Neuronal stem cell (in vitro differentiated cells): ENCODE measurements at regions not wholly inside any gene's neighbourhood (a gene's known extent, or its start where the extent isn't known, plus 50 kb on each side); places are given as distances from the start of the nearest gene placed in this dataset.

Experiments
- DNase-seq: peaks from one replicate; pipeline ENCODE4 v3.0.0-alpha.2; 2013; ENCODE audit warnings: low spot score
- H2AFZ ChIP-seq: one replicate; pipeline ENCODE4 v1.6.1; 2013; ENCODE audit warnings: mild to moderate bottlenecking, low read length, inconsistent platforms
- H2AK5ac ChIP-seq: 2 replicates; pipeline ENCODE4 v1.6.1; 2013; ENCODE audit warnings: low read depth, mild to moderate bottlenecking, inconsistent platforms, low read length, moderate library complexity, mixed read lengths
- H2BK120ac ChIP-seq: 2 replicates; pipeline ENCODE4 v1.6.1; 2013; ENCODE audit warnings: low read depth, mild to moderate bottlenecking, inconsistent platforms, low read length, moderate library complexity, mixed read lengths
- H2BK12ac ChIP-seq: one replicate; pipeline ENCODE4 v1.6.1; 2013; ENCODE audit warnings: low read length, inconsistent platforms
- H2BK15ac ChIP-seq: 2 replicates; pipeline ENCODE4 v1.6.1; 2013; ENCODE audit warnings: mild to moderate bottlenecking, low read length, inconsistent platforms, mixed read lengths
- H2BK5ac ChIP-seq: one replicate; pipeline ENCODE4 v1.6.1; 2013; ENCODE audit warnings: inconsistent platforms, mild to moderate bottlenecking, low read length, moderate library complexity
- H3K14ac ChIP-seq: one replicate; pipeline ENCODE4 v1.6.1; 2013; ENCODE audit warnings: low read length, inconsistent platforms
- H3K18ac ChIP-seq: 2 replicates; pipeline ENCODE4 v1.6.1; 2013; ENCODE audit warnings: low read length, inconsistent platforms
- H3K23ac ChIP-seq: 2 replicates; pipeline ENCODE4 v1.6.1; 2013; ENCODE audit warnings: low read depth, mild to moderate bottlenecking, mixed read lengths, low read length, inconsistent platforms; ENCODE audit not compliant: poor library complexity
- H3K27ac ChIP-seq: replicated peaks from 3 replicates; pipeline ENCODE4 v1.5.1; 2013; ENCODE audit warnings: low read length, inconsistent platforms
- H3K27me3 ChIP-seq, 3 experiments: 2 replicates each; pipeline ENCODE4 v1.6.1; 2013; ENCODE audit warnings: low read length in 3 of 3, mild to moderate bottlenecking in 2 of 3, inconsistent platforms in 1 of 3, low read depth in 1 of 3, mixed read lengths in 1 of 3, moderate library complexity in 1 of 3; ENCODE audit not compliant: control insufficient read depth in 3 of 3, insufficient read depth in 3 of 3
- H3K36me3 ChIP-seq, 2 donors: replicated peaks in 1 of 2; 2 replicates each; pipeline ENCODE4 v1.6.1; 2013; ENCODE audit warnings: low read length in 2 of 2; ENCODE audit not compliant: control insufficient read depth in 2 of 2, insufficient read depth in 2 of 2
- H3K4ac ChIP-seq: 2 replicates; pipeline ENCODE4 v1.6.1; 2013; ENCODE audit warnings: inconsistent platforms, mild to moderate bottlenecking, low read length, moderate library complexity
- H3K4me1 ChIP-seq, 2 donors: 1 replicate in 1 of 2; 2 replicates in 1 of 2; pipeline ENCODE4 v1.6.1; 2013; ENCODE audit warnings: low read length in 2 of 2, low read depth in 1 of 2; ENCODE audit not compliant: control insufficient read depth in 2 of 2, insufficient read depth in 1 of 2
- H3K4me2 ChIP-seq: one replicate; pipeline ENCODE4 v1.6.1; 2013; ENCODE audit warnings: mild to moderate bottlenecking, low read length, inconsistent platforms; ENCODE audit not compliant: insufficient read depth, poor library complexity, severe bottlenecking
- H3K4me3 ChIP-seq, 2 donors: 2 replicates each; pipeline ENCODE4 v1.5.1; 2013; ENCODE audit warnings: low read length in 2 of 2, mild to moderate bottlenecking in 2 of 2, inconsistent platforms in 1 of 2, moderate library complexity in 1 of 2
- H3K79me1 ChIP-seq: one replicate; pipeline ENCODE4 v1.6.1; 2013; ENCODE audit warnings: low read depth, mild to moderate bottlenecking, inconsistent platforms, low read length, moderate library complexity
- H3K9ac ChIP-seq: one replicate; pipeline ENCODE4 v1.6.1; 2013; ENCODE audit warnings: mild to moderate bottlenecking, low read depth, low read length, inconsistent platforms; ENCODE audit not compliant: poor library complexity
- H3K9me3 ChIP-seq, 2 donors: replicated peaks in 1 of 2; 2 replicates each; pipeline versions ENCODE3 to v1.6.1; 2013; ENCODE audit warnings: low read length in 2 of 2, mild to moderate bottlenecking in 2 of 2, inconsistent platforms in 1 of 2, low read depth in 1 of 2, mixed read lengths in 1 of 2, moderate library complexity in 1 of 2; ENCODE audit not compliant: control insufficient read depth in 2 of 2, insufficient read depth in 1 of 2
- H4K8ac ChIP-seq: one replicate; pipeline ENCODE4 v1.6.1; 2013; ENCODE audit warnings: low read depth, mild to moderate bottlenecking, inconsistent platforms, low read length, moderate library complexity
- H4K91ac ChIP-seq: one replicate; pipeline ENCODE4 v1.6.1; 2013; ENCODE audit warnings: low read length, low read depth, mild to moderate bottlenecking, inconsistent platforms; ENCODE audit not compliant: poor library complexity
- WGBS, 2 donors: extraction: QIAGEN DNeasy Blood & Tissue Kit; methylation state at CpG; one replicate each; pipeline ENCODE4 v1.1.7; 2013; ENCODE audit warnings: missing lambda C conversion rate in 2 of 2, mixed read lengths in 1 of 2; ENCODE audit not compliant: insufficient read length in 2 of 2, insufficient replicate concordance in 1 of 2; ENCODE audit errors: extremely low coverage in 2 of 2; 5-methylcytosine and 5-hydroxymethylcytosine counted together

DNA sequence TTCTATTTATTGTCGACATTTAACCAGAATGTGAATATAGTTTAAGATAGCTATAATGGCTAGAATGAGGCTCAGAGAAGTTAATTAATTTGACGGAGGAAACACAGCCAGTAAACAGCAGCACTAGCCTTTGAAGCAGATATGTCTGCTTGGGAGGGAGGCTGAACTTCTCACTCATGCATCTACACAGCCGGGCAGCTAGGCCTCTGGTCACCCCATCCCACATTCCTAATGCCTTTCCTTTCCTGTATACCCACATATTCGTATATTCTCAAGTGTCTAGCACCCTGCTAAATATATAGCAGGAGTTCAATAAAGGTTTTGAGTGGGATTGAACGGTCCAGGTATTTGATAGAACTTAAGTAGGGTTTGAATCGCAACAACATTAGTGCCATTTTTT lies 230.4 kb upstream of the PDE10A start:
- WGBS, 2 donors, result no CpG with 5 or more reads among the region's 6 CpGs
- H3K36me3 ChIP-seq, result no peaks in the 10 kb centered on the region
- no peak overlapping the region for H3K23ac ChIP-seq
- H3K27me3 ChIP-seq, result peaks cover 0 to 8% (median 3%) of the 10 kb centered on the region in 3 experiments
- H2BK5ac ChIP-seq, result no peak overlapping the region
- no peak overlapping the region for H3K9ac ChIP-seq
- no peak overlapping the region for H2AK5ac ChIP-seq
- no peak overlapping the region for H2BK15ac ChIP-seq
- no peaks in the 10 kb centered on the region for H3K79me1 ChIP-seq
- H3K27ac ChIP-seq, result no peak overlapping the region
- no peak overlapping the region for H4K8ac ChIP-seq
- no peak overlapping the region for H2BK120ac ChIP-seq
- no peak overlapping the region for H3K18ac ChIP-seq
- no peak overlapping the region for H2AFZ ChIP-seq
- no peak overlapping the region for H2BK12ac ChIP-seq
- H3K4ac ChIP-seq, result no peak overlapping the region
- no peak for DNase-seq
- no peaks in the 10 kb centered on the region for H3K4me1 ChIP-seq
- no peak overlapping the region for H4K91ac ChIP-seq
- H3K9me3 ChIP-seq, result no peaks in the 10 kb centered on the region
- no peak overlapping the region for H3K4me3 ChIP-seq
- no peak overlapping the region for H3K4me2 ChIP-seq
- H3K14ac ChIP-seq, result no peak overlapping the region

DNA sequence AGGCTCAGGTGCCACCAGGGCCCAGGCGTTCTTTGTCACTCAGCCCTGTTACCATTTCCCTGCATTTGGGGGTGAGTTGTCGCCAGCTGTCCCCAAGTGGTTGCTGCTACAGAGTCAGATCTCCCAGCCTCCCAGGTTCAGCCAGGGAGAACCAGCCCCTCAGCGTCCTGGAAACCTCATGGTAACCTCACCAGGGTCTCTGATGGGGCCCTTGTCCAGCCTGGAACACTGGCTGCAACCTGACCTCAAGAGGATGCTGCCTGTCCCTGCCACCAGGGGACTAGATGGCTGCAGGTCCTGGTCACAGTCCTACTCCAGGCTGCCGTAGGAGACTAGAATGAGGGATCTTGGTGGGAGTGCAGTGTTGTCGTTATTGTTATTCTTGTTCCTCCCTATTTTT lies 228.3 kb upstream of the PDE10A start:
- no CpG with 5 or more reads among the region's 5 CpGs for WGBS, 2 donors
- Histone ChIP-seq H2AFZ (no peak overlapping the region), H3K36me3 (no peaks in the 10 kb centered on the region), H3K27me3 (peaks cover 0 to 6% (median 3%) of the 10 kb centered on the region in 3 experiments), H3K79me1 (no peaks in the 10 kb centered on the region), H2AK5ac (no peak overlapping the region), H3K9ac (no peak overlapping the region), H4K8ac (no peak overlapping the region), H2BK15ac (no peak overlapping the region), H3K4me1 (no peaks in the 10 kb centered on the region), H3K9me3 (no peaks in the 10 kb centered on the region), H2BK120ac (no peak overlapping the region), H3K4me2 (no peak overlapping the region), H3K4me3 (no peak overlapping the region), H3K27ac (no peak overlapping the region), H3K4ac (no peak overlapping the region), H4K91ac (no peak overlapping the region), H3K14ac (no peak overlapping the region), H3K18ac (peak overlapping the region; percentile 36), H2BK5ac (no peak overlapping the region), H2BK12ac (no peak overlapping the region), H3K23ac (no peak overlapping the region)
- no peak for DNase-seq

DNA sequence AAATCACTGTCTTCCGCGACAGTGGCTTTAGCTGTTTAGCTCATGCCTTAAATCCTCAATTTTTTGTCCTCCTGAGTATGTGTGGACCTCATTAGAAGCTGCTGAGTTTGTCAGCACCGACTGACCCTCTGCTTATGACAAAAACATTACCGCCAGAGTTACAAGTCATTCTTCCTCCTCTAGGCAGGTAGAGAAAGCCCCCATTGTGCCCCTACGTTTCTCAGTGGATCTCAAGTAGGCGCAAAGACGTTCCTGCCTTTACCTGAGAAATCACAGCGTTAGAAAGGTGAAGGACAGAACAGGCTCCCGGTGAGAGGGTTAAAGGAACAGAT lies 227.3 kb upstream of the PDE10A start:
- no peak overlapping the region for H2AK5ac ChIP-seq
- no peak overlapping the region for H3K4me2 ChIP-seq
- WGBS, 2 donors, result no CpG with 5 or more reads among the region's 9 CpGs
- no peak overlapping the region for H3K14ac ChIP-seq
- H3K9me3 ChIP-seq, result no peaks in the 10 kb centered on the region
- H2BK15ac ChIP-seq, result no peak overlapping the region
- H3K79me1 ChIP-seq, result no peaks in the 10 kb centered on the region
- no peak for DNase-seq
- H2BK12ac ChIP-seq, result no peak overlapping the region
- H3K4ac ChIP-seq, result no peak overlapping the region
- H4K91ac ChIP-seq, result no peak overlapping the region
- H3K9ac ChIP-seq, result no peak overlapping the region
- H3K4me3 ChIP-seq, result no peak overlapping the region
- H3K27me3 ChIP-seq, result peaks cover 0 to 6% (median 3%) of the 10 kb centered on the region in 3 experiments
- H3K27ac ChIP-seq, result no peak overlapping the region
- no peak overlapping the region for H2AFZ ChIP-seq
- H4K8ac ChIP-seq, result no peak overlapping the region
- H3K18ac ChIP-seq, result no peak overlapping the region
- H3K36me3 ChIP-seq, result no peaks in the 10 kb centered on the region
- H3K23ac ChIP-seq, result no peak overlapping the region
- H2BK120ac ChIP-seq, result no peak overlapping the region
- H2BK5ac ChIP-seq, result no peak overlapping the region
- H3K4me1 ChIP-seq, result no peaks in the 10 kb centered on the region

DNA sequence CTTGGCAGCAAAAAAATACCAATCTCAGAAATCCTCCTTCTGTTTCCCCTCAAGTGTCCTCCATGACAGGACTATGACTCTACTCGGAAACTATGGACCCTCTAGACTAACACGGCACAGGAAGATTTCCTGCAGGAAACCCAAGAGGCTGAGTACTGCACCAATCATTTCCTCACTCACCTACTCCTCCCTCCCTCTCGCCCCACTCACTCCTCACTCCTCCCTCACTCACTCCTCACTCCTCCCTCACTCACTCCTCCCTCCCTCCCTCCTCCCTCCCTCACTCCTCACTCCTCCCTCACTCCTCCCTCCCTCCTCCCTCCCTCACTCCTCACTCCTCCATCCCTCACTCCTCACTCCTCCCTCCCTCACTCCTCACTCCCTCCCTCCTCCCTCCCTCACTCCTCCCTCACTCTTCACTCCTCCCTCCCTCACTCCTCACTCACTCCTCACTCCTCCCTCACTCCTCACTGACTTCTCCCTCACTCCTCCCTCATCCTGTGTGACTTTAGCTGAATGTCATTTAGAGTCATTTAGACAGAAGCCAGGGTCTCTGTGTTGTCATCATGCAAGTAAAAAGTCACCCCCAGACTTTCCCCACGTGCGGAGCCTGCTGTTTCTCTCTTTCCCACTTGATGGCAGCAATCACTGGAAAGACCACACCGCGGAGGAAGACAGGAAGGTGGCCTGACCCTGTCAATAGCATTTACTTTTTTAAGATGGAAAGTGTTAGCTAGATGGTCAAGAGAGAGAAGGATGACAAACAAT lies 226.8 kb upstream of the PDE10A start:
- no peak overlapping the region for H3K23ac ChIP-seq

More for the DNA sequence above, 226.8 kb upstream of the PDE10A start:
- no peak overlapping the region for H2BK12ac ChIP-seq
- no peak overlapping the region for H2AK5ac ChIP-seq
- no peak overlapping the region for H3K14ac ChIP-seq
- no peaks in the 10 kb centered on the region for H3K4me1 ChIP-seq
- peaks cover 0 to 6% (median 3%) of the 10 kb centered on the region in 3 experiments for H3K27me3 ChIP-seq
- H3K79me1 ChIP-seq, result no peaks in the 10 kb centered on the region
- 100% methylated on average over 1 of the region's 7 CpGs; no CpG with 5 or more reads in 1 of the 2 donors for WGBS, 2 donors
- no peak overlapping the region for H3K4me2 ChIP-seq
- H3K4ac ChIP-seq, result no peak overlapping the region
- no peak overlapping the region for H3K4me3 ChIP-seq
- no peak overlapping the region for H3K18ac ChIP-seq
- no peaks in the 10 kb centered on the region for H3K36me3 ChIP-seq
- H4K8ac ChIP-seq, result no peak overlapping the region
- H2BK5ac ChIP-seq, result no peak overlapping the region
- no peak overlapping the region for H2BK120ac ChIP-seq
- H3K9ac ChIP-seq, result no peak overlapping the region
- H4K91ac ChIP-seq, result no peak overlapping the region
- H2AFZ ChIP-seq, result no peak overlapping the region
- H3K9me3 ChIP-seq, result no peaks in the 10 kb centered on the region
- no peak overlapping the region for H2BK15ac ChIP-seq
- DNase-seq, result peak; percentile 42
- no peak overlapping the region for H3K27ac ChIP-seq
